ENCODE measurements at regions not wholly inside any gene's neighbourhood (a gene's known extent, or its start where the extent isn't known, plus 50 kb on each side); places are given as distances from the start of the nearest gene placed in this dataset.

DNA sequence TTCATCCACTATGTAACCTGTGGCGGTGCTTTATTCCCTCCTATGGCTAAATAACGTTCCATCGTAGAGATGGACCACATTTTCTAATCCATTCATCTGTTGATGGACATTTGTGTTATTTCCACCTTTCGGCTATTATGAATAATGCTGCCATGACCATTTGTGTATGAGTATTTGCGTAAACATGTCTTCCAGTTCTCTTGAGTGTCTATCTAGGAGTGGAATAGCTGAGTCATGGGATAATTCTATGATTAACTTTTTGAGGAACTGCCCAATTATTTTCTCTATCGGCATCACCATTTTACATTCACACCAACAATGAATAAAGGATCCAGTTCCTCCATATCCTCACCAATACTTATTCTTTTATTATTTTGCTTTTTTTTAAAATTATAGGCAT lies 261.9 kb upstream of the SFSWAP start:
- Mint-ChIP-seq H3K27ac (no peak overlapping the region), H3K9me3 (peaks cover 35% of the 10 kb centered on the region), H3K27me3 (ENCODE audit: insufficient read depth) (no peaks in the 10 kb centered on the region), H3K4me1 (ENCODE audit: low read depth) (no peaks in the 10 kb centered on the region), H3K4me3 (no peak overlapping the region), H3K36me3 (ENCODE audit: low read depth) (no peaks in the 10 kb centered on the region; the same call in 1 of the 2 replicates)
- no peak for DNase-seq
- no peak for TF ChIP-seq CTCF (IDR thresholded peaks at IDR 0.05)

DNA sequence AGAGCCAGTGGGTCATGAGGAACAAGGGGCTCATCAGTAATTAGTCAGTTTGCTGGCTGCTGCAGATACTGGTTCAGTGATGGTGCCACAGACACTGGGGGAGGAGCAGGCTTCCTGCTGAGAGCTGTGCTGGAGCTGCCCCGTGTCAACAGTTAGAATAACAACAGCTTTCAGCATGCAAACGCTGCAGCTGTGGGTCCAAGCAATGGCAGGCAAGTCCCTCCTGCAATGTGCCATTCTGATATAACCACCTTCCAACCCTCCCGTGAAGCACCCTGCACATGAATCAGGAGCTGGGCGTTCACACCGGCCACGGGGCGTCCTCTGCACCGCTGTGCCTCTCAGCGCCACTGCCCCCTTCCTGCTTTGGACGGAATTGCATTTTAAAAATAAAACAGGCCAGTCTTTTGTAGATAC lies 258.4 kb upstream of the SFSWAP start:
- Mint-ChIP-seq H3K36me3 (ENCODE audit: low read depth) (no peaks in the 10 kb centered on the region), H3K4me3 (no peak overlapping the region), H3K9me3 (peaks cover 37% of the 10 kb centered on the region), H3K27me3 (ENCODE audit: insufficient read depth) (no peaks in the 10 kb centered on the region; the same call in 1 of the 2 replicates), H3K4me1 (ENCODE audit: low read depth) (no peaks in the 10 kb centered on the region), H3K27ac (no peak overlapping the region)
- DNase-seq = no peak
- TF ChIP-seq CTCF (IDR thresholded peaks at IDR 0.05) = peak; percentile 25; the same call in 1 of the 2 replicates

DNA sequence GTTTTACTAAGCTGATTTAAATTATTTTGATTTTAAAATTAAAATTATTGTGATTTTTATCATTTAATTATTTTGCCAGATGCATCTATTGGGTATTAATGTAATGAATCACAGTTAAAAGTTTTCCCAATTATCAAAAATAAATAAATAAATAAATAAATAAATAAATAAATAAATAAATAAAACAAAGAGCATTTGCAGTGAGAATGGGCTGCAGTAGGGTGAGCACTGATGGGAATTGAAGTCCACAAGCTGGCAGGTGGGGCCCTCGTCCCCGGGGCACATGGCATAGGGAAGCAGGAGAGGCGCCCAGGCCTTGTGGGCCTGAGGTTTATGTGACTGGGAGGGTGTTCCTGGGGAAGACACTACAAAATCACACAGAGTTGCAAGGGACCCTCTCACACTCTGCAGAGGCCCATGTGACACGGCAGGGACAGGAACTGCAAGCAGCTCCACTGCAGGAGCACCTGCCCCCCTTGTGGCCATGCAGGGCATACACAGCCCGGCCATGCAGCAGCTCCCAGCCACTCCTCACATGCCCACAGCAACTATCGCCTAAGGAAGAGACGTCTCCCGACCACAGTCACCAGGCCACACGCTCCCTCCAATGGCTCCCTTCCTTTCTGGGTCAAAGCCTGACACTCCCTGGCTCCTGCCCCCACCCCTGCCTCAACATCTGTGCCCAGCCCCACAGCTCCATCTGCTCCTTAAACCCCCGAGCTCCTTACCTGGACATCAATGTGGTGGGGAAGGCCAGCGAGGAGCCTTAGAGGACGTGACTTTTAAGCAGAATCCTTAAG lies 256.3 kb upstream of the SFSWAP start:
- Mint-ChIP-seq H3K9me3 (peaks cover 46% of the 10 kb centered on the region), H3K4me3 (no peak overlapping the region), H3K4me1 (ENCODE audit: low read depth) (no peaks in the 10 kb centered on the region), H3K27ac (no peak overlapping the region), H3K36me3 (ENCODE audit: low read depth) (peaks cover 8% of the 10 kb centered on the region; the same call in 1 of the 2 replicates), H3K27me3 (ENCODE audit: insufficient read depth) (no peaks in the 10 kb centered on the region; the same call in 1 of the 2 replicates)
- peak; percentile 32; the same call in 1 of the 2 replicates for TF ChIP-seq CTCF (IDR thresholded peaks at IDR 0.05)
- no peak for DNase-seq

GRCh38 chr12:131455218-131455506 lies 255.7 kb upstream of the SFSWAP start:
- Mint-ChIP-seq H3K4me3 (no peak overlapping the region), H3K27ac (no peak overlapping the region), H3K9me3 (peaks cover 47% of the 10 kb centered on the region), H3K36me3 (ENCODE audit: low read depth) (peaks cover 8% of the 10 kb centered on the region; the same call in 1 of the 2 replicates), H3K4me1 (ENCODE audit: low read depth) (no peaks in the 10 kb centered on the region), H3K27me3 (ENCODE audit: insufficient read depth) (no peaks in the 10 kb centered on the region; the same call in 1 of the 2 replicates)
- DNase-seq = no peak
- no peak for TF ChIP-seq CTCF (IDR thresholded peaks at IDR 0.05)

DNA sequence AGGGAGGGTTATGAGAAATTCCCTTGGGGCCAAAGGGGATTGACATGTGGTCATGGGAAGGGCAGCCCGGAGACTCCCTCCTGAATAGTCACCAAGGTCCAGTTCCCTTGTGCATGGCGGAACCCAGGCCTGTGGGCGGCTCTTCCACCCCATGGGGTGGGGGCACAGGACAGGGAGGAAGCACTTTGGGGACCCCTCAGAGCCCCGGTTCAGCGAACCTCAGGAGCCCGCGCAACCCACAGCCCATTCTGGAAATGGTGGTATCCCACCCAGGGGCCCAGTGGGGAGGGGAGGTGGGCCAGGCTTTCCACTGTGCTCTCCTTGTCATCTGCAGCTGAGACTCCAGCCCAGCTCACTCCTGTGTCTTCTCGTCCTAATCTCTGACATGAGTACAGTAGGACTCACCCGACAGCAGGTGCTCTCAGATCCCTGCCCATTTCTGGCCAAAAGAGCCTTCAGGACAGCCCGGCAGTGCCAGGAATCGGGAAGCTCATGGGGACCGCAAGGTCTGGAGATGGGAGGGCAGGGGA lies 255.2 kb upstream of the SFSWAP start:
- Mint-ChIP-seq H3K36me3 (ENCODE audit: low read depth) (peaks cover 8% of the 10 kb centered on the region; the same call in 1 of the 2 replicates), H3K4me1 (ENCODE audit: low read depth) (no peaks in the 10 kb centered on the region), H3K4me3 (no peak overlapping the region), H3K27ac (no peak overlapping the region), H3K9me3 (peaks cover 47% of the 10 kb centered on the region), H3K27me3 (ENCODE audit: insufficient read depth) (no peaks in the 10 kb centered on the region; the same call in 1 of the 2 replicates)
- no peak for DNase-seq
- no peak for TF ChIP-seq CTCF (IDR thresholded peaks at IDR 0.05)
